ENCODE measurements at regions not wholly inside any gene's neighbourhood (a gene's known extent, or its start where the extent isn't known, plus 50 kb on each side); places are given as distances from the start of the nearest gene placed in this dataset.

DNA sequence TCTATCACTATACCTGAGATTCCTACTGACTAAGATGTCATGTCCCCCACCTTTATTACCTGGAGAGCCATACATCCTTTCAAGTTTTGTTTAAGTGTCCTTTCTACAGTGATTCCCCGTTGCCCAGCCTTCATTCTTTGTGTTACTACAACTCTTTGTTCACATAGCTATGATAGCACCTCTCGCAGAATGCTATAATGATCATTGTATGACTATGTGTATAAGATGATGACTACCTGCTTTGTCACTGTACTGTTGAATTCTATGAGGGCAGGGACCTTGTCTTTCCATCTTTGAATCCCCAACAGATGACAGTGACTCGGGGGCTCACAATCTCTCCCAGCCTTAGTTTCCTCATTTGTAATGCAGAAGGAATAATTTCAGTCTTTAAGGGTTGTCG is 361.2 kb downstream of the NPR3 start:
- DNase-seq (ENCODE audit: low read depth, low spot score) (no peak), FAIRE-seq (no peak)
- Histone ChIP-seq H3K9me1 (ENCODE audit: control insufficient read depth, extremely low read depth, insufficient read depth, low read length) (no peaks in the 10 kb centered on the region), H2AFZ (ENCODE audit: control insufficient read depth, low read length) (no peak overlapping the region), H3K36me3 (ENCODE audit: control insufficient read depth in 2 of 2, extremely low read depth in 1 of 2, insufficient read depth in 2 of 2, low read length in 2 of 2) (no peaks in the 10 kb centered on the region), H3K79me2 (ENCODE audit: control insufficient read depth, insufficient read depth, low read length) (no peaks in the 10 kb centered on the region), H3K27ac (ENCODE audit: control insufficient read depth, insufficient read depth, low read length) (no peak overlapping the region), H3K9ac (ENCODE audit: control insufficient read depth, extremely low read depth, insufficient read depth, low read length) (no peak overlapping the region), H3K4me2 (ENCODE audit: control insufficient read depth, extremely low read depth, insufficient read depth, low read depth, low read length) (no peak overlapping the region), H3K4me3 (ENCODE audit: control insufficient read depth in 2 of 3, extremely low read depth in 1 of 3, insufficient read depth in 2 of 3, low read depth in 1 of 3, low read length in 3 of 3) (no peak overlapping the region), H4K20me1 (ENCODE audit: control insufficient read depth, extremely low read depth, insufficient read depth, low read length) (no peaks in the 10 kb centered on the region), H3K4me1 (ENCODE audit: control insufficient read depth, extremely low read depth, insufficient read depth, low read length) (peaks cover 7% of the 10 kb centered on the region), H3K27me3 (ENCODE audit: control insufficient read depth, extremely low read depth, insufficient read depth, low read length) (no peaks in the 10 kb centered on the region), H3K9me3 (ENCODE audit: control insufficient read depth, low read depth, low read length) (no peaks in the 10 kb centered on the region)
- dilution Hi-C loops (cut with MboI; ENCODE audit: extremely low pct_ligation_motif_present, low sequenced_read_pairs), result no loop called here
- no peak for TF ChIP-seq EZH2 (IDR thresholded peaks at IDR 0.05; ENCODE audit: low read length)
- TF ChIP-seq CTCF (optimal IDR thresholded peaks at IDR 0.05 in 1 of 3, IDR thresholded peaks at IDR 0.05 in 1 of 3, conservative IDR thresholded peaks at IDR 0.05 in 1 of 3; ENCODE audit: extremely low read depth in 1 of 3, insufficient read depth in 2 of 3, low read length in 3 of 3), result no peak

DNA sequence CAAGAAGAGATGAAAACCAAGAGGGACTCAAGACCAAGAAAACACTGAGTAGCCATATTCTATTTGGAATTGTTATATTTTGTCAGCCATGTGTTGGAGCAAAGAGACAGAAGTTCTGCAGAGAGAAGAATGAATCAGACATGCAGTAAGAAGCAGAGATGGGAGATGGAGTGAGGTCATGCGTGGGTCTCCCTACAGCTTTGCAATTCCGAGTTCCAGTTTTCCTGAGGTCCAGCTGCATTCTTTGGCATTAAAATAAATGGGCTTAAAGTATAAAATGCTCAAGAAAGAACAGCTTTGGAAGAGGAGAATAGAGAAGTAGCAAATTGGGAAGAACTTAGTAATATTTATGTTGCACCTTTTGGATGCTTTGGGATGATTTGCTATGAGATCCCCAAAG is 361.6 kb downstream of the NPR3 start:
- Histone ChIP-seq H3K27ac (ENCODE audit: control insufficient read depth, insufficient read depth, low read length) (no peak overlapping the region), H3K36me3 (ENCODE audit: control insufficient read depth in 2 of 2, extremely low read depth in 1 of 2, insufficient read depth in 2 of 2, low read length in 2 of 2) (no peaks in the 10 kb centered on the region), H3K9me1 (ENCODE audit: control insufficient read depth, extremely low read depth, insufficient read depth, low read length) (no peaks in the 10 kb centered on the region), H3K4me1 (ENCODE audit: control insufficient read depth, extremely low read depth, insufficient read depth, low read length) (peaks cover 7% of the 10 kb centered on the region), H3K79me2 (ENCODE audit: control insufficient read depth, insufficient read depth, low read length) (no peaks in the 10 kb centered on the region), H2AFZ (ENCODE audit: control insufficient read depth, low read length) (no peak overlapping the region), H3K4me2 (ENCODE audit: control insufficient read depth, extremely low read depth, insufficient read depth, low read depth, low read length) (no peak overlapping the region), H3K9me3 (ENCODE audit: control insufficient read depth, low read depth, low read length) (no peaks in the 10 kb centered on the region), H4K20me1 (ENCODE audit: control insufficient read depth, extremely low read depth, insufficient read depth, low read length) (no peaks in the 10 kb centered on the region), H3K9ac (ENCODE audit: control insufficient read depth, extremely low read depth, insufficient read depth, low read length) (no peak overlapping the region), H3K27me3 (ENCODE audit: control insufficient read depth, extremely low read depth, insufficient read depth, low read length) (no peaks in the 10 kb centered on the region), H3K4me3 (ENCODE audit: control insufficient read depth in 2 of 3, extremely low read depth in 1 of 3, insufficient read depth in 2 of 3, low read depth in 1 of 3, low read length in 3 of 3) (no peak overlapping the region)
- TF ChIP-seq CTCF (optimal IDR thresholded peaks at IDR 0.05 in 1 of 3, IDR thresholded peaks at IDR 0.05 in 1 of 3, conservative IDR thresholded peaks at IDR 0.05 in 1 of 3; ENCODE audit: extremely low read depth in 1 of 3, insufficient read depth in 2 of 3, low read length in 3 of 3) (no peak), EZH2 (IDR thresholded peaks at IDR 0.05; ENCODE audit: low read length) (no peak)
- DNase-seq (ENCODE audit: low read depth, low spot score) (no peak), FAIRE-seq (no peak)
- dilution Hi-C loops (cut with MboI; ENCODE audit: extremely low pct_ligation_motif_present, low sequenced_read_pairs), result no loop called here
